SK-N-SH treated with all-trans-retinoic acid at 6 μM for 48 hours (cell line): ENCODE measurements at regions not wholly inside any gene's neighbourhood (a gene's known extent, or its start where the extent isn't known, plus 50 kb on each side); places are given as distances from the start of the nearest gene placed in this dataset.

Experiments
- ATAC-seq: fragments of 200-7000 bp; cut with Tn5 transposase; 3 replicates; pipeline ENCODE4 v1.9.1; 2020; ENCODE audit warnings: mild to moderate bottlenecking, moderate library complexity
- TCF4 ChIP-seq: fragments of 250-450 bp; sonication (Bioruptor Pico); IDR thresholded peaks from 2 replicates; pipeline ENCODE4 v1.8.0; 2021; ENCODE audit warnings: mild to moderate bottlenecking, moderate library complexity, borderline replicate concordance

DNA sequence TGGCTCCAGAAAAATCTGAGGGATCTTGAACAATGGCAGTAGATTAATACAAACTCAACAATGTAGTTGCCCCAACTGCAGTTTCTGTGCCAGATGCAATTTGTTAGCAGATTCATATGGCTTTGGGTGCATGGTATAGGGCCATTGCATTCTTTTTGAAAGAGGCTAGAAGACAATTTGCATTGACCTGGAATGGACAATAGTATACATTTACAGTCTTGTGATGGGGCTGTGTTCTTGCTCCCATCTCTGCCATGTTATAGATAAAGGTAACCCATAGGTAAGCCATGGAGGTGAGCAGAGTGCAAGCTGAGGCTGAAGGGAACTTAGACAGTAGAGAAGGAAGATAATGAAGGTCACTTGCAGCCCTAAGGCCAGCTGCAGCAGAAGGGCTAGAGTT is 50.1 kb upstream of the DIO3 start:
- no peak for TF ChIP-seq TCF4 (CRISPR knock-in tag)
- ATAC-seq = no peak
